CD4-positive, alpha-beta T cell (primary cell): ENCODE measurements at regions not wholly inside any gene's neighbourhood (a gene's known extent, or its start where the extent isn't known, plus 50 kb on each side); places are given as distances from the start of the nearest gene placed in this dataset.

ENCODE experiments used
- ATAC-seq: fragments of 200-7000 bp; cut with Tn5 transposase; one replicate; pipeline ENCODE4 v1.10.0; 2022; ENCODE audit warnings: mild to moderate bottlenecking; ENCODE audit not compliant: poor library complexity
- CTCF ChIA-PET: fragments of 350-600 bp; sonication (Branson Sonifier 250); formaldehyde crosslinking; loops from one replicate; lab custom pipeline; 2021; ENCODE audit warnings: antibody characterized with exemption, inconsistent platforms; lab: Charles Lee
- POLR2A ChIA-PET: fragments of 350-600 bp; sonication (Branson Sonifier 250); formaldehyde crosslinking; loops from one replicate; lab custom pipeline; 2021; ENCODE audit warnings: antibody characterized with exemption, inconsistent platforms; lab: Charles Lee
- DNase-seq, 14 experiments: peaks; one replicate each; pipeline ENCODE4 v3.0.0-alpha.2; 2013 to 2020; ENCODE audit warnings: mixed read lengths in 2 of 14
- H3K27ac ChIP-seq, 2 donors: one replicate each; pipeline versions ENCODE4 v1.5.1 to v1.7.0; 2013; ENCODE audit warnings: low read length in 2 of 2, low read depth in 1 of 2, mild to moderate bottlenecking in 1 of 2
- H3K27me3 ChIP-seq, 2 experiments: 1 replicate in 1 of 2; 2 replicates in 1 of 2; pipeline versions ENCODE4 v1.6.1 to v1.7.0; 2013; ENCODE audit warnings: low read length in 2 of 2, control low read depth in 1 of 2, mild to moderate bottlenecking in 1 of 2, moderate library complexity in 1 of 2; ENCODE audit not compliant: insufficient read depth in 2 of 2, control insufficient read depth in 1 of 2
- H3K36me3 ChIP-seq: one replicate; pipeline ENCODE4 v1.6.1; 2013; ENCODE audit warnings: low read length, control low read depth; ENCODE audit not compliant: insufficient read depth
- H3K4me1 ChIP-seq: one replicate; pipeline ENCODE4 v1.6.1; 2013; ENCODE audit warnings: low read length, control low read depth; ENCODE audit not compliant: insufficient read depth
- H3K4me3 ChIP-seq: one replicate; pipeline ENCODE4 v1.5.1; 2013; ENCODE audit warnings: mild to moderate bottlenecking, low read length, moderate library complexity
- H3K9me3 ChIP-seq, 2 experiments: 1 replicate in 1 of 2; 2 replicates in 1 of 2; pipeline versions ENCODE4 v1.6.1 to v1.7.0; 2013; ENCODE audit warnings: low read length in 2 of 2, mild to moderate bottlenecking in 2 of 2, control low read depth in 1 of 2, moderate library complexity in 1 of 2; ENCODE audit not compliant: control insufficient read depth in 1 of 2, insufficient read depth in 1 of 2
- H3K27ac Mint-ChIP-seq: one replicate; pipeline ENCODE4 v1.8.0; 2020; ENCODE audit warnings: mixed read lengths
- H3K27me3 Mint-ChIP-seq: one replicate; pipeline ENCODE4 v1.8.0; 2021; ENCODE audit warnings: mixed read lengths
- H3K36me3 Mint-ChIP-seq: one replicate; pipeline ENCODE4 v1.8.0; 2021; ENCODE audit warnings: low read depth, mixed read lengths
- H3K4me1 Mint-ChIP-seq: one replicate; pipeline ENCODE4 v1.8.0; 2021; ENCODE audit warnings: low read depth, mixed read lengths
- H3K4me3 Mint-ChIP-seq: one replicate; pipeline ENCODE4 v1.8.0; 2020; ENCODE audit warnings: mild to moderate bottlenecking, mixed read lengths
- H3K9me3 Mint-ChIP-seq: one replicate; pipeline ENCODE4 v1.8.0; 2020; ENCODE audit warnings: mixed read lengths
- CTCF ChIP-seq: fragments of 200-600 bp; IDR thresholded peaks from one replicate; pipeline ENCODE4 v1.8.0; 2022; ENCODE audit warnings: antibody characterized with exemption, mild to moderate bottlenecking
- intact Hi-C, 2 experiments: fragments of 100-400 bp; cut with DNase I in 1 of 2; cut with micrococcal nuclease in 1 of 2; formaldehyde crosslinking; loops; one replicate each; pipeline versions ENCODE4 v1.15.1 to v1.9.0; 2023 to 2025; cut with DNase I, micrococcal nuclease

DNA sequence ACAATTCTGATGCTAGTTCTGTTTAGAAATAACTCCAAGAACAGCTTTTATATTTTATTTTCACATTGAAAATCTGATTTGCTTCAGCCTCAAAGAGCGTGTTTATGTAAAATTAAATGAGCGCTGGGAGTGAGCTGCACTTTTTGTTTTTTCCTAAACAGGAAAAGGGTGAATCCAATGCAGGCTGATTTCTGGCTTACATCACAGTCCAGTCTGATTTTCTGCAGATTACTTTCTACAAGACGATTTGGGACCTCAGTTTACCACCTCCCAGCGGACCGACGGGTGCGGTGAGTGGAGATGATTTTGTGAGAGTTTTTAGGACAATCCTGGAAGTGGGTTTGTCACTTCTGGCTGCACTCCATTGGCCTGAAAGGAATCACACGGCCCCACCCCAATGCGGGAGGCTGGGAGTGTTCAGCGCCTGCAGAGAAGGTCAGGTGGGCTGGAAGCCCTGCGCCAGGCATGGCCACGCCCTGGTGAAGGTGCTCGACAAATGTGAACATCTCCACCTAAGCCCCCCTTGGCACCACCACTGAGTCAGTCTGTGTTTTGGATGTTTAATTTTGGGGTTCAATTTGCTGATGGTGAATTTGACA, 90.1 kb downstream of the ANKRD10 start:
- no peak for ATAC-seq
- H3K27me3 Mint-ChIP-seq = peaks cover 11% of the 10 kb centered on the region
- Histone ChIP-seq H3K27me3 (no peaks in the 10 kb centered on the region), H3K4me1 (no peaks in the 10 kb centered on the region), H3K27ac (no peak overlapping the region), H3K9me3 (no peaks in the 10 kb centered on the region), H3K4me3 (no peak overlapping the region), H3K36me3 (no peaks in the 10 kb centered on the region)
- H3K4me1 Mint-ChIP-seq = no peaks in the 10 kb centered on the region
- H3K27ac Mint-ChIP-seq = no peak overlapping the region
- no peak for DNase-seq
- TF ChIP-seq CTCF = no peak
- H3K36me3 Mint-ChIP-seq = no peaks in the 10 kb centered on the region
- ChIA-PET CTCF (no interaction called here), POLR2A (no interaction called here)
- H3K4me3 Mint-ChIP-seq = no peak overlapping the region
- intact Hi-C loops = loop anchor here in 1 of 2 experiments (5.0 kb wide), 1 partner anchor 602 kb away; no protein-coding TSS in a partner anchor
- H3K9me3 Mint-ChIP-seq = no peaks in the 10 kb centered on the region

DNA sequence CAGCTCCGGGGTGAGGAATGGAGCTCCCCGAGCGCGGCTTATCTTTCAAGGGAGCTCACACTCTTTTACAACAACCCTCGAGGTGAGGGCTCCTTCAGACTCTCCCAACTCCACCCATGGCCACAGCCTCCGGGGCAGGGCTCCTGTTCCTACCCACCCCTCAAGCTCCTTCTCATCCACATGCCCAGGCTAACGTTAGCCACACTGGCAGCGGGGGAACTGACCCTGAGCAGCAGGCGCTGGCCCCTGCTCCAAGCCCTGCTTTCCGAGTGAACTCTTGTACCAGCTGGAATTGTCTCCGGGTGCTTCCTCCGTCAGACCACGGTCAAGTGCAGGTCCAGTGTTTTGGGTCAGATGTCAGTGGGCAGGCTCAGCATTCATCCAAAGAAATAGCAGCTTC, 89.4 kb downstream of the ANKRD10 start:
- CTCF ChIA-PET = no interaction called here
- no peaks in the 10 kb centered on the region for H3K36me3 Mint-ChIP-seq
- Histone ChIP-seq H3K9me3 (no peaks in the 10 kb centered on the region), H3K27ac (no peak overlapping the region), H3K36me3 (no peaks in the 10 kb centered on the region), H3K27me3 (no peaks in the 10 kb centered on the region), H3K4me3 (no peak overlapping the region), H3K4me1 (no peaks in the 10 kb centered on the region)
- no peaks in the 10 kb centered on the region for H3K9me3 Mint-ChIP-seq
- DNase-seq (no peak), ATAC-seq (no peak)
- TF ChIP-seq CTCF = no peak
- intact Hi-C loops = no loop called here
- no peak overlapping the region for H3K27ac Mint-ChIP-seq
- POLR2A ChIA-PET = no interaction called here
- no peak overlapping the region for H3K4me3 Mint-ChIP-seq
- peaks cover 11% of the 10 kb centered on the region for H3K27me3 Mint-ChIP-seq
- H3K4me1 Mint-ChIP-seq = no peaks in the 10 kb centered on the region

GRCh38 chr13:110826101-110826500, 88.8 kb downstream of the ANKRD10 start:
- Histone ChIP-seq H3K36me3 (no peaks in the 10 kb centered on the region), H3K9me3 (no peaks in the 10 kb centered on the region), H3K4me1 (no peaks in the 10 kb centered on the region), H3K27ac (no peak overlapping the region), H3K4me3 (no peak overlapping the region), H3K27me3 (no peaks in the 10 kb centered on the region)
- DNase-seq (no peak), ATAC-seq (no peak)
- TF ChIP-seq CTCF = no peak
- Mint-ChIP-seq H3K27ac (no peak overlapping the region), H3K4me1 (no peaks in the 10 kb centered on the region), H3K9me3 (no peaks in the 10 kb centered on the region), H3K4me3 (no peak overlapping the region), H3K27me3 (peaks cover 11% of the 10 kb centered on the region), H3K36me3 (no peaks in the 10 kb centered on the region)
- ChIA-PET CTCF (no interaction called here), POLR2A (no interaction called here)
- intact Hi-C loops = no loop called here
